Astrocyte of the spinal cord (primary cell): ENCODE measurements at regions not wholly inside any gene's neighbourhood (a gene's known extent, or its start where the extent isn't known, plus 50 kb on each side); places are given as distances from the start of the nearest gene placed in this dataset.

Experiments used
- DNase-seq: peaks from one replicate; pipeline ENCODE4 v3.0.0; 2011; ENCODE audit warnings: low read depth, low spot score
- H3K4me3 ChIP-seq: 2 replicates; pipeline ENCODE4 v1.5.1; 2011; ENCODE audit warnings: low read depth, mild to moderate bottlenecking, low read length, moderate library complexity
- CTCF ChIP-seq: IDR thresholded peaks from 2 replicates; pipeline ENCODE4 v1.5.1; 2012; ENCODE audit warnings: low read depth, mild to moderate bottlenecking, low read length, inconsistent platforms
- in situ Hi-C: cut with HindIII; loops from 2 replicates; pipeline ENCODE4 v1.10.0; 2017; ENCODE audit warnings: low sequenced_read_pairs

GRCh38 chr2:15038366-15039364, 406.1 kb downstream of the LRATD1 start:
- no peak for TF ChIP-seq CTCF
- in situ Hi-C loops: no loop called here
- H3K4me3 ChIP-seq: no peak overlapping the region
- peak; percentile 6 for DNase-seq

- no peak for TF ChIP-seq CTCF
- DNase-seq: no peak
- H3K4me3 ChIP-seq: no peak overlapping the region
- in situ Hi-C loops: no loop called here
Observed at GRCh38 chr2:15040429-15041084, 408.0 kb downstream of the LRATD1 start.

GRCh38 chr2:15041429-15041837, 408.9 kb downstream of the LRATD1 start:
- in situ Hi-C loops: no loop called here
- peak; percentile 23 for DNase-seq
- TF ChIP-seq CTCF: no peak
- H3K4me3 ChIP-seq: no peak overlapping the region

- no peak overlapping the region for H3K4me3 ChIP-seq
- TF ChIP-seq CTCF: no peak
- DNase-seq: peak; percentile 88
- in situ Hi-C loops: no loop called here
Observed at GRCh38 chr2:15042801-15043217, 410.3 kb downstream of the LRATD1 start.

GRCh38 chr2:15043336-15044058, 411.0 kb downstream of the LRATD1 start:
- DNase-seq: peak; percentile 23
- in situ Hi-C loops: no loop called here
- no peak overlapping the region for H3K4me3 ChIP-seq
- no peak for TF ChIP-seq CTCF

GRCh38 chr2:15045054-15045453, 412.5 kb downstream of the LRATD1 start:
- in situ Hi-C loops: no loop called here
- no peak overlapping the region for H3K4me3 ChIP-seq
- no peak for DNase-seq
- no peak for TF ChIP-seq CTCF
